RWPE2 (cell line): ENCODE measurements at regions not wholly inside any gene's neighbourhood (a gene's known extent, or its start where the extent isn't known, plus 50 kb on each side); places are given as distances from the start of the nearest gene placed in this dataset.
"Not testable (repeated sequence)": the region's sequence is repeated elsewhere in the genome, so short reads cannot be mapped to it uniquely, and the experiment has no call there.

Experiments used
- ATAC-seq: fragments of 200-7000 bp; cut with Tn5 transposase; 3 replicates; pipeline ENCODE4 v1.9.1; 2021; ENCODE audit warnings: low read depth
- DNase-seq: peaks from one replicate; pipeline ENCODE4 v3.0.0-alpha.2; 2020; ENCODE audit warnings: low spot score
- H3K27ac ChIP-seq: fragments of 450-650 bp; 2 replicates; pipeline ENCODE4 v1.5.1; 2017; ENCODE audit warnings: mild to moderate bottlenecking; ENCODE audit not compliant: poor library complexity, severe bottlenecking
- H3K27me3 ChIP-seq: fragments of 250-450 bp; sonication (Bioruptor Pico); 2 replicates; pipeline ENCODE4 v1.5.1; 2021; ENCODE audit warnings: mild to moderate bottlenecking, moderate library complexity; ENCODE audit not compliant: insufficient read depth, poor library complexity, severe bottlenecking
- H3K36me3 ChIP-seq: fragments of 250-450 bp; sonication (Bioruptor Pico); 2 replicates; pipeline ENCODE4 v1.5.1; 2020; ENCODE audit warnings: low read depth, mild to moderate bottlenecking, moderate library complexity
- H3K4me1 ChIP-seq: fragments of 250-450 bp; sonication (Bioruptor Pico); 2 replicates; pipeline ENCODE4 v1.5.1; 2021; ENCODE audit warnings: mild to moderate bottlenecking, moderate library complexity; ENCODE audit not compliant: insufficient read depth, poor library complexity, severe bottlenecking
- H3K4me3 ChIP-seq: fragments of 250-450 bp; sonication (Bioruptor Pico); 2 replicates; pipeline ENCODE4 v1.5.1; 2021; ENCODE audit warnings: mild to moderate bottlenecking, moderate library complexity; ENCODE audit not compliant: severe bottlenecking
- H3K9me3 ChIP-seq: fragments of 250-450 bp; sonication (Bioruptor Pico); 2 replicates; pipeline ENCODE4 v1.5.1; 2021; ENCODE audit warnings: mild to moderate bottlenecking, moderate library complexity; ENCODE audit not compliant: severe bottlenecking
- CTCF ChIP-seq: fragments of 450-650 bp; IDR thresholded peaks from one replicate; pipeline ENCODE4 v1.5.1; 2017; ENCODE audit warnings: mild to moderate bottlenecking, moderate library complexity; ENCODE audit not compliant: poor library complexity, severe bottlenecking

GRCh38 chr1:60619581-60619980 lies 462.8 kb upstream of the NFIA start:
- DNase-seq: no peak
- H3K4me3 ChIP-seq: no peak overlapping the region
- peaks cover 5% of the 10 kb centered on the region for H3K4me1 ChIP-seq
- no peak overlapping the region for H3K27ac ChIP-seq
- H3K36me3 ChIP-seq: no peaks in the 10 kb centered on the region; the same call in 1 of the 2 replicates
- TF ChIP-seq CTCF: no peak
- H3K27me3 ChIP-seq: no peaks in the 10 kb centered on the region
- no peaks in the 10 kb centered on the region for H3K9me3 ChIP-seq
- no peak for ATAC-seq

GRCh38 chr1:60615666-60616065 lies 466.7 kb upstream of the NFIA start:
- no peaks in the 10 kb centered on the region for H3K36me3 ChIP-seq
- no peak overlapping the region for H3K4me3 ChIP-seq
- H3K9me3 ChIP-seq: no peaks in the 10 kb centered on the region
- ATAC-seq (no peak), DNase-seq (no peak)
- H3K27ac ChIP-seq: no peak overlapping the region
- H3K27me3 ChIP-seq: no peaks in the 10 kb centered on the region
- no peak for TF ChIP-seq CTCF
- peaks cover 5% of the 10 kb centered on the region for H3K4me1 ChIP-seq

- H3K27ac ChIP-seq: no peak overlapping the region
- no peaks in the 10 kb centered on the region for H3K9me3 ChIP-seq
- H3K4me1 ChIP-seq: no peaks in the 10 kb centered on the region
- H3K4me3 ChIP-seq: no peak overlapping the region
- DNase-seq (no peak), ATAC-seq (no peak)
- no peaks in the 10 kb centered on the region for H3K36me3 ChIP-seq
- TF ChIP-seq CTCF: no peak
- no peaks in the 10 kb centered on the region for H3K27me3 ChIP-seq
Observed at GRCh38 chr1:60612790-60613189, 469.6 kb upstream of the NFIA start.

- H3K4me3 ChIP-seq, H3K9me3 ChIP-seq, H3K36me3 ChIP-seq, H3K27me3 ChIP-seq, H3K27ac ChIP-seq, H3K4me1 ChIP-seq, DNase-seq, ATAC-seq: not testable (repeated sequence)
Observed at GRCh38 chr1:60606921-60607320, 475.4 kb upstream of the NFIA start.

- H3K27ac ChIP-seq: no peak overlapping the region
- no peaks in the 10 kb centered on the region for H3K9me3 ChIP-seq
- peaks cover 7% of the 10 kb centered on the region for H3K36me3 ChIP-seq
- DNase-seq (no peak), ATAC-seq (no peak)
- no peaks in the 10 kb centered on the region for H3K27me3 ChIP-seq
- peaks cover 16% of the 10 kb centered on the region for H3K4me1 ChIP-seq
- H3K4me3 ChIP-seq: no peak overlapping the region
- TF ChIP-seq CTCF: no peak
Observed at GRCh38 chr1:60600532-60600931, 481.8 kb upstream of the NFIA start.

- Histone ChIP-seq H3K4me1 (peaks cover 16% of the 10 kb centered on the region), H3K4me3 (no peak overlapping the region), H3K27me3 (no peaks in the 10 kb centered on the region), H3K9me3 (no peaks in the 10 kb centered on the region), H3K27ac (no peak overlapping the region), H3K36me3 (peaks cover 9% of the 10 kb centered on the region)
- DNase-seq (no peak), ATAC-seq (no peak)
- TF ChIP-seq CTCF: no peak
Observed at GRCh38 chr1:60599574-60599973, 482.8 kb upstream of the NFIA start.
